Smooth muscle cell (in vitro differentiated cells): ENCODE measurements at regions not wholly inside any gene's neighbourhood (a gene's known extent, or its start where the extent isn't known, plus 50 kb on each side); places are given as distances from the start of the nearest gene placed in this dataset.
A peak's percentile ranks its signal among the peaks of the same experiment; 100 is the strongest.
"Not testable (repeated sequence)": the region's sequence is repeated elsewhere in the genome, so short reads cannot be mapped to it uniquely, and the experiment has no call there.

Experiments
- DNase-seq: peaks from one replicate; lab custom pipeline; 2025; ENCODE audit not compliant: unreplicated experiment; lab: John Stamatoyannopoulos, UW
- H2AFZ ChIP-seq: fragments of 200-600 bp; sonication (generic); 2 replicates; pipeline ENCODE4 v1.6.0; 2016; ENCODE audit warnings: antibody characterized with exemption, low read depth, mild to moderate bottlenecking
- H3F3A ChIP-seq: fragments of 200-600 bp; sonication (generic); 2 replicates; pipeline ENCODE4 v1.6.0; 2017; ENCODE audit warnings: antibody characterized with exemption, low read depth
- H3K27ac ChIP-seq: fragments of 200-600 bp; sonication (generic); 2 replicates; pipeline ENCODE4 v1.5.1; 2016; ENCODE audit warnings: low read depth, mild to moderate bottlenecking
- H3K27me3 ChIP-seq: fragments of 200-600 bp; sonication (generic); 2 replicates; pipeline ENCODE4 v1.6.1; 2016; ENCODE audit warnings: low read depth, mild to moderate bottlenecking
- H3K36me3 ChIP-seq: fragments of 200-600 bp; sonication (generic); 2 replicates; pipeline ENCODE4 v1.5.1; 2016; ENCODE audit warnings: low read depth
- H3K4me1 ChIP-seq: fragments of 200-600 bp; sonication (generic); 2 replicates; pipeline ENCODE4 v1.5.1; 2016; ENCODE audit warnings: low read depth
- H3K4me2 ChIP-seq: fragments of 200-600 bp; sonication (generic); 2 replicates; pipeline ENCODE4 v1.6.0; 2016; ENCODE audit warnings: mild to moderate bottlenecking
- H3K4me3 ChIP-seq: fragments of 200-600 bp; sonication (generic); 2 replicates; pipeline ENCODE4 v1.5.1; 2016; ENCODE audit warnings: mild to moderate bottlenecking
- H3K79me2 ChIP-seq: fragments of 200-600 bp; sonication (generic); 2 replicates; pipeline ENCODE4 v1.6.0; 2016; ENCODE audit warnings: low read depth, mild to moderate bottlenecking
- H3K9ac ChIP-seq: fragments of 200-600 bp; sonication (generic); 2 replicates; pipeline ENCODE4 v1.6.0; 2016; ENCODE audit warnings: low read depth
- H3K9me3 ChIP-seq: fragments of 200-600 bp; sonication (generic); replicated peaks from 2 replicates; pipeline ENCODE4 v1.5.1; 2016; ENCODE audit warnings: low read depth
- H4K20me1 ChIP-seq: fragments of 200-600 bp; sonication (generic); 2 replicates; pipeline ENCODE4 v1.6.0; 2016; ENCODE audit warnings: low read depth
- CTCF ChIP-seq: fragments of 200-600 bp; sonication (generic); IDR thresholded peaks from 2 replicates; pipeline ENCODE4 v1.5.1; 2017; ENCODE audit warnings: borderline replicate concordance, mild to moderate bottlenecking, antibody characterized with exemption; ENCODE audit not compliant: insufficient read depth, poor library complexity, severe bottlenecking
- WGBS: methylation state at CpG from one replicate; pipeline ENCODE4 v1.1.7; 2016; ENCODE audit warnings: low lambda C conversion rate; 5-methylcytosine and 5-hydroxymethylcytosine counted together

DNA sequence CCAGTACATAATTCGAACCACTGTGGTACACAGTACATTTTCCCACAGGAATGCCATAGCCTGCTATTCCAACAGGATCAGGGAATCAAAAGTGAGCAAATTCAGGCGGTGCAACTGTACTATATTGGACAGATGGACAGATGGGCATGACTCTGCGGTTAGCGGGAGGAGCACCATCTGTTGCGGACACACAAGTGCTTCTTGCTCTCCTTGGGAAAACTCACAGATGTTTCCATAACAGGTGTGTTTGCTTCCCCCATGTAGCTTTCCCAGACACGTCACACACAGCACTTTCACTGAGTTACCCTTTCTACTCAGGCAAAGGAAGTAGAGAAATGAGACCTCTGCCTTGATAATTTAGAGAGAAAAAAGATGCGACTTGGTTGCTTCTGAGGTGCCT lies 325.1 kb upstream of the THBS1 start:
- Histone ChIP-seq H3K27me3 (no peaks in the 10 kb centered on the region), H3K27ac (no peak overlapping the region), H3K4me3 (no peak overlapping the region), H3K4me1 (no peaks in the 10 kb centered on the region), H2AFZ (no peak overlapping the region), H3K4me2 (no peak overlapping the region), H3K79me2 (no peaks in the 10 kb centered on the region), H3K9ac (no peak overlapping the region), H3K36me3 (no peaks in the 10 kb centered on the region), H3F3A (no peaks in the 10 kb centered on the region), H3K9me3 (no peaks in the 10 kb centered on the region), H4K20me1 (no peaks in the 10 kb centered on the region)
- TF ChIP-seq CTCF: no peak
- no peak for DNase-seq
- WGBS: 96% methylated on average over 7 of the region's 7 CpGs

GRCh38 chr15:39260391-39260790 lies 320.5 kb upstream of the THBS1 start:
- no peaks in the 10 kb centered on the region for H4K20me1 ChIP-seq
- peaks cover 3% of the 10 kb centered on the region for H3F3A ChIP-seq
- TF ChIP-seq CTCF: no peak
- H3K9ac ChIP-seq: no peak overlapping the region
- no peaks in the 10 kb centered on the region for H3K36me3 ChIP-seq
- WGBS: 100% methylated on average over 1 of the region's 1 CpG
- no peaks in the 10 kb centered on the region for H3K4me1 ChIP-seq
- no peaks in the 10 kb centered on the region for H3K9me3 ChIP-seq
- H3K79me2 ChIP-seq: no peaks in the 10 kb centered on the region
- no peaks in the 10 kb centered on the region for H3K27me3 ChIP-seq
- H2AFZ ChIP-seq: no peak overlapping the region
- H3K27ac ChIP-seq: no peak overlapping the region
- H3K4me3 ChIP-seq: no peak overlapping the region
- no peak overlapping the region for H3K4me2 ChIP-seq
- no peak for DNase-seq

GRCh38 chr15:39260791-39261190 lies 320.1 kb upstream of the THBS1 start:
- no peak overlapping the region for H3K27ac ChIP-seq
- H3K4me1 ChIP-seq: no peaks in the 10 kb centered on the region
- no peak for TF ChIP-seq CTCF
- no peak overlapping the region for H3K4me2 ChIP-seq
- no peaks in the 10 kb centered on the region for H3K27me3 ChIP-seq
- H2AFZ ChIP-seq: no peak overlapping the region
- DNase-seq: no peak
- no peak overlapping the region for H3K4me3 ChIP-seq
- no peaks in the 10 kb centered on the region for H4K20me1 ChIP-seq
- no peaks in the 10 kb centered on the region for H3K9me3 ChIP-seq
- no peaks in the 10 kb centered on the region for H3K79me2 ChIP-seq
- H3F3A ChIP-seq: peaks cover 3% of the 10 kb centered on the region
- H3K9ac ChIP-seq: no peak overlapping the region
- H3K36me3 ChIP-seq: no peaks in the 10 kb centered on the region

DNA sequence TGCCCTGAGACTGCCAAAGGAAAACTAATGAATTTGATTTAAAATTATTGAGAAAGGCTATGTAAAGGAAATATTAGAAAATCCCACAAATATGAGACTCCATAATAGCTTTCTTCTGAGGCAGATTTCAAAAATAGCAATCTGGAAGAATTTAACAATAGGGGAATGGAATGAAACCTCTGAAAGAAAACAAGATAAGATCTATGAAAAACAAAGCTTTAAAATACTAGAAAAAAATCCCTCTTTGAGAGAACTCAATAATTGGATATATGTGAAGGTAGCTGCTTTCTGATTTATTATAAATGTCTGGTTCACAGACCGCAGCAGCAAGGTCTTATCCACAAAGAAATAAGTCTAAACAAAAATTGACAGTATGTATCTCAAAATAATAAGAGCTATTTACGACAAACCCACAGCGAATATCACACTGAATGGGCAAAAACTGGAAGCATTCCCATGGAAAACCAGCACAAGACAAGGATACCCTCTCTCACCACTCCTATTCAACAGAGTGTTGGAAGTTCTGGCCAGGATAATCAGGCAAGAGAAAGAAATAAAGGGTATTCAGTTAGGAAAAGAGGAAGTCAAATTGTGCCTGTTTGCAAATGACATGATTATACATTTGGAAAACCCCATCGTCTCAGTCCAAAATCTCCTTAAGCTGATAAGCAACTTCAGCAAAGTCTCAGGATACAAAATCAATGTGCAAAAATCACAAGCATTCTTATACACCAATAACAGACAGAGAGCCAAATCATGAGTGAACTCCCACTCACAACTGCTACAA lies 319.3 kb upstream of the THBS1 start:
- not testable (repeated sequence) for H3K9ac ChIP-seq, H3F3A ChIP-seq, H3K4me3 ChIP-seq, H3K9me3 ChIP-seq, H3K27me3 ChIP-seq, H3K4me1 ChIP-seq, H4K20me1 ChIP-seq, H3K36me3 ChIP-seq, DNase-seq, H3K79me2 ChIP-seq, H3K4me2 ChIP-seq
- peak overlapping the region; percentile 18 for H3K27ac ChIP-seq
- WGBS: 75% methylated on average over 4 of the region's 4 CpGs
- H2AFZ ChIP-seq: peak overlapping the region; percentile 41

DNA sequence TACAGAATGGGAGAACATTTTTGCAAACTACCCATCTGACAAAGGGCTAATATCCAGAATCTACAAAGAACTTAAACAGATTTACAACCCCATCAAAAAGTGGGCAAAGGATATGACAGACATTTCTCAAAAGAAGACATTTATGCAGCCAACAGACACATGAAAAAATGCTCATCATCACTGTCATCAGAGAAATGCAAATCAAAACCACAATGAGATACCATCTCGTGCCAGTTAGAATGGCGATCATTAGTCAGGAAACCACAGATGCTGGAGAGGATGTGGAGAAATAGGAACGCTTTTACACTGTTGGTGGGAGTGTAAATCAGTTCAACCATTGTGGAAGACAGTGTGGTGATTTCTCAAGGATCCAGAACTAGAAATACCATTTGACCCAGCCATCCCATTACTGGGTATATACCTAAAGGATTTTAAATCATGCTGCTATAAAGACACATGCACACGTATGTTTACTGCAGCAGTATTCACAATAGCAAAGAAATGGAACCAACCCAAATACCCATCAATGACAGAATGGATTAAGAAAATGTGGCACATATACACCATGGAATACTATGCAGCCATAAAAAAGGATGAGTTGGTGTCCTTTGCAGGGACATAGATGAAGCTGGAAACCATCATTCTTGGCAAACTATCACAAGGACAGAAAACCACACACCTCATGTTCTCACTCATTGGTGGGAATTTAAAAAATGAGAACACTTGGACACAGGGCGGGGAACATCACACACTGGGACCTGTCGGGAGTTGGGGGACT lies 317.7 kb upstream of the THBS1 start:
- H2AFZ ChIP-seq, H3K9ac ChIP-seq, H3K27me3 ChIP-seq, H3K4me3 ChIP-seq, H4K20me1 ChIP-seq, H3K4me2 ChIP-seq, H3K4me1 ChIP-seq, DNase-seq, H3K36me3 ChIP-seq, H3K79me2 ChIP-seq, H3K9me3 ChIP-seq, H3F3A ChIP-seq: not testable (repeated sequence)
- WGBS: 68% methylated on average over 6 of the region's 6 CpGs
- peak overlapping the region; percentile 55 for H3K27ac ChIP-seq
